Breast epithelium (tissue), 4 donors: ENCODE measurements at regions not wholly inside any gene's neighbourhood (a gene's known extent, or its start where the extent isn't known, plus 50 kb on each side); places are given as distances from the start of the nearest gene placed in this dataset.

Experiments
- DNase-seq, 2 donors: peaks; one replicate each; pipeline ENCODE4 v3.0.0-alpha.2; 2019; ENCODE audit warnings: low spot score in 2 of 2
- H3K27ac ChIP-seq, 2 donors: fragments of 200-600 bp; sonication (generic) in 1 of 2; one replicate each; pipeline ENCODE4 v1.5.1; 2016 to 2019; ENCODE audit warnings: mild to moderate bottlenecking in 1 of 2
- H3K27me3 ChIP-seq, 2 donors: fragments of 200-600 bp; sonication (generic) in 1 of 2; one replicate each; pipeline versions ENCODE4 v1.5.1 to v1.6.0; 2017 to 2019; ENCODE audit warnings: control low read depth in 1 of 2, mild to moderate bottlenecking in 1 of 2
- H3K36me3 ChIP-seq: fragments of 200-600 bp; one replicate; pipeline ENCODE4 v1.5.1; 2019
- H3K4me1 ChIP-seq, 2 donors: fragments of 200-600 bp; sonication (generic); one replicate each; pipeline ENCODE4 v1.5.1; 2016 to 2019; ENCODE audit warnings: control low read depth in 1 of 2
- H3K4me3 ChIP-seq, 3 donors: fragments of 200-600 bp; sonication (generic); 1 replicate in 2 of 3; 2 replicates in 1 of 3; pipeline ENCODE4 v1.5.1; 2016 to 2019; ENCODE audit warnings: mild to moderate bottlenecking in 3 of 3, moderate library complexity in 2 of 3
- H3K9me3 ChIP-seq, 2 donors: fragments of 200-600 bp; sonication (generic) in 1 of 2; one replicate each; pipeline ENCODE4 v1.5.1; 2016 to 2019; ENCODE audit warnings: control low read depth in 1 of 2
- POLR2A ChIP-seq: fragments of 450-650 bp; IDR thresholded peaks from one replicate; pipeline ENCODE4 v1.6.1; 2016; ENCODE audit warnings: antibody characterized with exemption, mild to moderate bottlenecking, moderate library complexity
- POLR2AphosphoS5 ChIP-seq, 3 donors: sonication (generic); formaldehyde crosslinking; IDR thresholded peaks; one replicate each; pipeline ENCODE4 v1.6.1; 2017; ENCODE audit warnings: antibody characterized with exemption in 3 of 3
- intact Hi-C: fragments of 100-400 bp; cut with DNase I; formaldehyde crosslinking; loops from one replicate; pipeline ENCODE4 v1.15.1; 2023; ENCODE audit warnings: low total_unique reads
- TF ChIP-seq, protein P1 (sequence below), 3 donors: fragments of 450-650 bp; IDR thresholded peaks; one replicate each; pipeline ENCODE4 v1.5.1; 2016 to 2017; ENCODE audit warnings: antibody characterized with exemption in 3 of 3, mild to moderate bottlenecking in 3 of 3, moderate library complexity in 3 of 3

DNA sequence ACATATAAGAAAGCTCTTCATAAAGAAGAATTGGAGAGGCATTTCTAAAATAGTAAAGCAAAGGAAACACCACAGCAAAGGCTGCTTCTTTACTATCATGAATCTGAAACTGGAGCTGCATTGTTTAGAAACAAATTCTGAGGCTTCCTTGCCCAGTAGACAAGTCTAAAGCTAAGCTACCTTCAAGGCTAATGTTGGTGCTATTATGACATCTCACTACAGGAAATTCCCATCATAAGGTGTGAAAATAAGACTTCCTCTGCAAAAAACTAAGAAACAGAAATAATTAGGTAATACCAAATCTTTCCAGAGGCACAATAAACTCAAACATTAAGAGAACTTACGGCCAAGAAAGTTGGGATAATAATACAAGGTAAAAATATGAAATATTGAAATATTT, 89.9 kb upstream of the P3H2 start:
- TF ChIP-seq POLR2A (no peak), POLR2AphosphoS5 (IDR thresholded peaks at IDR 0.05) (no peak)
- TF ChIP-seq, protein P1, sequence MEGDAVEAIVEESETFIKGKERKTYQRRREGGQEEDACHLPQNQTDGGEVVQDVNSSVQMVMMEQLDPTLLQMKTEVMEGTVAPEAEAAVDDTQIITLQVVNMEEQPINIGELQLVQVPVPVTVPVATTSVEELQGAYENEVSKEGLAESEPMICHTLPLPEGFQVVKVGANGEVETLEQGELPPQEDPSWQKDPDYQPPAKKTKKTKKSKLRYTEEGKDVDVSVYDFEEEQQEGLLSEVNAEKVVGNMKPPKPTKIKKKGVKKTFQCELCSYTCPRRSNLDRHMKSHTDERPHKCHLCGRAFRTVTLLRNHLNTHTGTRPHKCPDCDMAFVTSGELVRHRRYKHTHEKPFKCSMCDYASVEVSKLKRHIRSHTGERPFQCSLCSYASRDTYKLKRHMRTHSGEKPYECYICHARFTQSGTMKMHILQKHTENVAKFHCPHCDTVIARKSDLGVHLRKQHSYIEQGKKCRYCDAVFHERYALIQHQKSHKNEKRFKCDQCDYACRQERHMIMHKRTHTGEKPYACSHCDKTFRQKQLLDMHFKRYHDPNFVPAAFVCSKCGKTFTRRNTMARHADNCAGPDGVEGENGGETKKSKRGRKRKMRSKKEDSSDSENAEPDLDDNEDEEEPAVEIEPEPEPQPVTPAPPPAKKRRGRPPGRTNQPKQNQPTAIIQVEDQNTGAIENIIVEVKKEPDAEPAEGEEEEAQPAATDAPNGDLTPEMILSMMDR (IDR thresholded peaks at IDR 0.05) = no peak
- DNase-seq = no peak
- Histone ChIP-seq H3K9me3 (no peaks in the 10 kb centered on the region), H3K27ac (no peak overlapping the region), H3K27me3 (no peaks in the 10 kb centered on the region), H3K36me3 (no peaks in the 10 kb centered on the region), H3K4me3 (no peak overlapping the region), H3K4me1 (no peaks in the 10 kb centered on the region)
- intact Hi-C loops = no loop called here

DNA sequence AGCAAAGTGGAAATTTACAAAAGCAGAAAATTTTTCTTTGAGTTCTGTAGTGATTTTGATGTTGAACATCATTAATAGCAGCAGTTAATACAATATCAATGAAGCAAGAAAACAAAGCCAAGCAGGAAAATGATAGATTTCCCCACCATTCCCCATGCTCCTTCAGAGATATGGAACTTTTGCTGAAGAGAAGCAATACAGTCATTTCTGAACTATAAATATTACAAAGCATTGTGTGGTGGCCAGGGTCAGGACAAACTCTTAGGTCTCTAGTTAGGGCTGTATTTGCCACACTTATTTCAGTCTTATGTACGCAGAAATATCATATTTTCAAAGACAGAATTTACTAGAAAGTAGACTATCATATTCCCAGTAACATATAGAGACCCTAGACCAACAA, 88.8 kb upstream of the P3H2 start:
- H3K36me3 ChIP-seq = no peaks in the 10 kb centered on the region
- no peak for DNase-seq
- H3K27me3 ChIP-seq = no peaks in the 10 kb centered on the region
- intact Hi-C loops = no loop called here
- H3K27ac ChIP-seq = no peak overlapping the region
- H3K4me3 ChIP-seq = no peak overlapping the region
- H3K4me1 ChIP-seq = no peaks in the 10 kb centered on the region
- TF ChIP-seq POLR2AphosphoS5 (IDR thresholded peaks at IDR 0.05) (no peak), POLR2A (no peak)
- TF ChIP-seq, protein P1 (IDR thresholded peaks at IDR 0.05) = no peak
- no peaks in the 10 kb centered on the region for H3K9me3 ChIP-seq

DNA sequence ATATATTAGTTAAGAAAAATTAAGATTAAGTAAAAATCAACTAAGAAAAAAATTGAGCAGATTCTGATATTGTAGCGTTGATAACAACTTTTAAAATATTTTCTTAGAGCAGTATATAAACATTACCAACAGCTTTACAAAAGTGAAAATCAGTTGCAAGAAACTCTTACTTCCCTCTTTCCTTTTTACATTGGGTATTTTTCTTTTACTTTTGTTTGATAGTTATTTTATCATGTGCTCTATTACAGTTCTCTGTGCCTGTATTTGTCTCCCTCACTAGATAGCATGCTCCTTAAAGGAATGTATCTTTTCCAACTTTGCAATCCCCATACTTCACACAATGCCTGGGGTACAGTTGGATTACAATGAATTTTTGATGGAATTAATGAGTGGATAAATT, 87.5 kb upstream of the P3H2 start:
- no peak overlapping the region for H3K4me3 ChIP-seq
- intact Hi-C loops = no loop called here
- DNase-seq = no peak
- TF ChIP-seq, protein P1 (IDR thresholded peaks at IDR 0.05) = no peak
- no peak for TF ChIP-seq POLR2A
- no peak for TF ChIP-seq POLR2AphosphoS5 (IDR thresholded peaks at IDR 0.05)
- H3K36me3 ChIP-seq = no peaks in the 10 kb centered on the region
- H3K4me1 ChIP-seq = no peaks in the 10 kb centered on the region
- H3K9me3 ChIP-seq = no peaks in the 10 kb centered on the region
- no peak overlapping the region for H3K27ac ChIP-seq
- no peaks in the 10 kb centered on the region for H3K27me3 ChIP-seq

DNA sequence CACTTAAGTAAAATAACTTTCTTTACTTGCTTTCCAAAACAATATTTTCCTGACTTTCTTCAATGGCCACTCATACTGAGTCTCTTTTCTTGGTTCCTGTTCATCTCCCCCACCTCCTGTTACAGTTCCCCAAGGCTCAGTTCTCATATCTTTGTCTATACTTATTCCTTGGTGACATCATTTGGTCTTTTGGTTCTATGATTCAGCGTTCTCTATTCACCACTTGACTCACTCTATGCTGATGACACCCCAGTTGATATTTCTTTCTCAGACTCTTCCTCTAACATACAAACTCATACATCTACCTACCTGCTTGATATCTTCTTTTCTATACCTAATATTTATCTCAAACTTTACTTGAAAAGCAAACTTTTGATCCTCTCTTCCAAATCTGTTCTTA, 85.0 kb upstream of the P3H2 start:
- Histone ChIP-seq H3K36me3 (no peaks in the 10 kb centered on the region), H3K4me1 (no peaks in the 10 kb centered on the region), H3K27me3 (no peaks in the 10 kb centered on the region), H3K9me3 (no peaks in the 10 kb centered on the region), H3K27ac (no peak overlapping the region), H3K4me3 (no peak overlapping the region)
- intact Hi-C loops = no loop called here
- no peak for DNase-seq
- TF ChIP-seq, protein P1 (IDR thresholded peaks at IDR 0.05) = no peak
- TF ChIP-seq POLR2AphosphoS5 (IDR thresholded peaks at IDR 0.05) (no peak), POLR2A (no peak)

DNA sequence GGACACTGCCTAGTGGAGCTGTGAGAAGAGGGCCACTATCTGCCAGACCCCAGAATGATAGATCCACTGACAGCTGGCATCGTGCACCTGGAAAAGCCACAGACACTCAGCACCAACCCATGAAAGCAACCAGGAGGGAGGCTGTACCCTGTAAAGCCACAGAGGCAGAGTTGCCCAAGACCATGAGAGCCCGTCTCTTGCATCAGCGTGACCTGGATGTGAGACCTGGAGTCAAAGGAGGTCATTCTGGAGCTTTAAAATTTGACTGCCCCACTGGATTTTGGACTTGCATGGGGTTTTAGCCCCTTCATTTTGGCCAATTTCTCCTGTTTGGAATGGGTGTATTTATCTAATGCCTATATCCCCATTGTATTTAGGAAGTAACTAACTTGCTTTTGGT, 83.5 kb upstream of the P3H2 start:
- intact Hi-C loops = loop anchor here (5.0 kb wide), 1 partner anchor 242 kb away; no protein-coding TSS in a partner anchor
- no peak for TF ChIP-seq POLR2AphosphoS5 (IDR thresholded peaks at IDR 0.05)
- TF ChIP-seq, protein P1 (IDR thresholded peaks at IDR 0.05) = no peak
- no peak for TF ChIP-seq POLR2A
- Histone ChIP-seq H3K4me3 (no peak overlapping the region), H3K27me3 (no peaks in the 10 kb centered on the region), H3K9me3 (no peaks in the 10 kb centered on the region), H3K36me3 (no peaks in the 10 kb centered on the region), H3K4me1 (no peaks in the 10 kb centered on the region), H3K27ac (no peak overlapping the region)
- no peak for DNase-seq
